B cell (primary cell): ENCODE measurements at regions not wholly inside any gene's neighbourhood (a gene's known extent, or its start where the extent isn't known, plus 50 kb on each side); places are given as distances from the start of the nearest gene placed in this dataset.

Experiments
- ATAC-seq: fragments of 200-7000 bp; cut with Tn5 transposase; one replicate; pipeline ENCODE4 v1.10.0; 2021; ENCODE audit warnings: low read depth, mild to moderate bottlenecking, moderate number of reproducible peaks, moderate library complexity
- CTCF ChIA-PET: fragments of 350-600 bp; sonication (Branson Sonifier 250); formaldehyde crosslinking; loops from one replicate; lab custom pipeline; 2021; ENCODE audit warnings: antibody characterized with exemption, inconsistent platforms; lab: Charles Lee
- POLR2A ChIA-PET: fragments of 350-600 bp; sonication (Branson Sonifier 250); formaldehyde crosslinking; loops from one replicate; lab custom pipeline; 2021; ENCODE audit warnings: antibody characterized with exemption; lab: Charles Lee
- DNase-seq: peaks from one replicate; pipeline ENCODE4 v3.0.0; 2013
- H2AFZ ChIP-seq: 2 replicates; pipeline ENCODE4 v1.6.1; 2012; ENCODE audit warnings: mild to moderate bottlenecking, low read depth, low read length; ENCODE audit not compliant: insufficient read depth, poor library complexity, severe bottlenecking
- H3K27ac ChIP-seq, 2 donors: 1 replicate in 1 of 2; 2 replicates in 1 of 2; pipeline ENCODE4 v1.5.1; 2012 to 2013; ENCODE audit warnings: low read length in 2 of 2, mild to moderate bottlenecking in 2 of 2, moderate library complexity in 1 of 2
- H3K27me3 ChIP-seq, 4 experiments: fragments of 200-600 bp in 1 of 4; sonication (generic) in 1 of 4; replicated peaks in 1 of 4; 1 replicate in 2 of 4; 2 replicates in 2 of 4; pipeline versions ENCODE4 v1.6.1 to v1.7.0; 2013 to 2016; ENCODE audit warnings: low read length in 3 of 4, mild to moderate bottlenecking in 2 of 4, mixed read lengths in 1 of 4, moderate library complexity in 1 of 4; ENCODE audit not compliant: insufficient read depth in 4 of 4, control insufficient read depth in 3 of 4; ENCODE audit errors: control extremely low read depth in 1 of 4
- H3K36me3 ChIP-seq, 2 experiments: replicated peaks in 1 of 2; 1 replicate in 1 of 2; 2 replicates in 1 of 2; pipeline versions ENCODE4 v1.6.1 to v1.7.1; 2013; ENCODE audit warnings: low read length in 1 of 2; ENCODE audit not compliant: insufficient read depth in 2 of 2, control insufficient read depth in 1 of 2; ENCODE audit errors: control extremely low read depth in 1 of 2, extremely low read depth in 1 of 2
- H3K4me1 ChIP-seq, 2 donors: fragments of 200-600 bp in 1 of 2; sonication (generic) in 1 of 2; 1 replicate in 1 of 2; 2 replicates in 1 of 2; pipeline versions ENCODE4 v1.5.1 to v1.6.1; 2013 to 2017; ENCODE audit warnings: low read length in 2 of 2; ENCODE audit not compliant: control insufficient read depth in 2 of 2, insufficient read depth in 2 of 2
- H3K4me2 ChIP-seq: replicated peaks from 2 replicates; pipeline ENCODE3; 2012; ENCODE audit warnings: mild to moderate bottlenecking, low read depth, low read length; ENCODE audit not compliant: poor library complexity, severe bottlenecking
- H3K4me3 ChIP-seq, 5 experiments: fragments of 200-600 bp in 1 of 5; sonication (generic) in 1 of 5; 1 replicate in 3 of 5; 2 replicates in 2 of 5; pipeline versions ENCODE4 v1.5.1 to v1.7.0; 2011 to 2016; ENCODE audit warnings: low read length in 4 of 5, mild to moderate bottlenecking in 4 of 5, low read depth in 2 of 5, control low read depth in 1 of 5, moderate library complexity in 1 of 5; ENCODE audit not compliant: insufficient read depth in 1 of 5; ENCODE audit errors: control extremely low read depth in 1 of 5, extremely low read depth in 1 of 5
- H3K79me2 ChIP-seq: fragments of 200-600 bp; sonication (generic); one replicate; pipeline ENCODE4 v1.6.0; 2016; ENCODE audit warnings: low read length; ENCODE audit not compliant: control insufficient read depth, insufficient read depth
- H3K9ac ChIP-seq: fragments of 200-600 bp; sonication (generic); 2 replicates; pipeline ENCODE4 v1.6.1; 2017; ENCODE audit warnings: mild to moderate bottlenecking, low read length, moderate library complexity
- H3K9me3 ChIP-seq, 3 donors: one replicate each; pipeline versions ENCODE4 v1.6.1 to v1.7.1; 2013; ENCODE audit warnings: low read length in 2 of 3; ENCODE audit not compliant: control insufficient read depth in 2 of 3, insufficient read depth in 1 of 3; ENCODE audit errors: control extremely low read depth in 1 of 3
- H4K20me1 ChIP-seq: 2 replicates; pipeline ENCODE4 v1.6.0; 2012; ENCODE audit warnings: mild to moderate bottlenecking, low read length; ENCODE audit not compliant: insufficient read depth, control insufficient read depth, poor library complexity, severe bottlenecking
- H3K27ac Mint-ChIP-seq: one replicate; pipeline ENCODE4 v1.8.0; 2021; ENCODE audit warnings: mixed read lengths
- H3K27me3 Mint-ChIP-seq: one replicate; pipeline ENCODE4 v1.8.0; 2021; ENCODE audit warnings: mixed read lengths
- H3K4me1 Mint-ChIP-seq: one replicate; pipeline ENCODE4 v1.8.0; 2021; ENCODE audit warnings: mixed read lengths
- H3K4me3 Mint-ChIP-seq: one replicate; pipeline ENCODE4 v1.8.0; 2021; ENCODE audit warnings: mixed read lengths
- H3K9me3 Mint-ChIP-seq: one replicate; pipeline ENCODE4 v1.8.0; 2022; ENCODE audit warnings: mixed read lengths; ENCODE audit not compliant: insufficient read depth
- CTCF ChIP-seq: fragments of 200-600 bp; IDR thresholded peaks from one replicate; pipeline ENCODE4 v1.8.0; 2022; ENCODE audit warnings: antibody characterized with exemption, mild to moderate bottlenecking
- EZH2 ChIP-seq: IDR thresholded peaks from 2 replicates; pipeline ENCODE4 v1.6.1; 2012; ENCODE audit warnings: borderline replicate concordance, low read depth, mild to moderate bottlenecking, moderate library complexity, low read length; ENCODE audit not compliant: insufficient read depth, poor library complexity, severe bottlenecking
- WGBS: methylation state at CpG from one replicate; pipeline ENCODE4 v1.1.5; 2013; ENCODE audit warnings: missing lambda C conversion rate; ENCODE audit not compliant: insufficient coverage; 5-methylcytosine and 5-hydroxymethylcytosine counted together
- intact Hi-C: fragments of 100-400 bp; cut with micrococcal nuclease; formaldehyde crosslinking; loops from one replicate; pipeline ENCODE4 v1.10.0; 2022

- no peak overlapping the region for H2AFZ ChIP-seq
- no peaks in the 10 kb centered on the region for H3K79me2 ChIP-seq
- no peaks in the 10 kb centered on the region for H3K9me3 ChIP-seq
- H3K27ac ChIP-seq = no peak overlapping the region
- ChIA-PET CTCF (no interaction called here), POLR2A (no interaction called here)
- H3K4me3 ChIP-seq = no peak overlapping the region
- ATAC-seq = no peak
- H3K36me3 ChIP-seq = no peaks in the 10 kb centered on the region
- no peaks in the 10 kb centered on the region for H3K4me1 ChIP-seq
- Mint-ChIP-seq H3K4me3 (no peak overlapping the region), H3K27ac (no peak overlapping the region), H3K27me3 (no peaks in the 10 kb centered on the region), H3K4me1 (no peaks in the 10 kb centered on the region), H3K9me3 (no peaks in the 10 kb centered on the region)
- WGBS = 33% methylated on average over 1 of the region's 2 CpGs
- no peak overlapping the region for H3K9ac ChIP-seq
- H3K4me2 ChIP-seq = no peak overlapping the region
- TF ChIP-seq EZH2 (no peak), CTCF (no peak)
- H3K27me3 ChIP-seq = no peaks in the 10 kb centered on the region
- H4K20me1 ChIP-seq = no peaks in the 10 kb centered on the region
- intact Hi-C loops = no loop called here
- DNase-seq = no peak
These were observed 313.2 kb downstream of the HDGFL1 start for GRCh38 chr6:22882581-22882980.

GRCh38 chr6:22883061-22883717, 313.8 kb downstream of the HDGFL1 start:
- Histone ChIP-seq H4K20me1 (no peaks in the 10 kb centered on the region), H2AFZ (no peak overlapping the region), H3K9me3 (no peaks in the 10 kb centered on the region), H3K36me3 (no peaks in the 10 kb centered on the region), H3K4me1 (no peaks in the 10 kb centered on the region), H3K79me2 (no peaks in the 10 kb centered on the region), H3K27me3 (no peaks in the 10 kb centered on the region), H3K9ac (no peak overlapping the region), H3K4me2 (no peak overlapping the region), H3K4me3 (no peak overlapping the region), H3K27ac (no peak overlapping the region)
- ChIA-PET CTCF (no interaction called here), POLR2A (no interaction called here)
- Mint-ChIP-seq H3K4me3 (no peak overlapping the region), H3K27me3 (no peaks in the 10 kb centered on the region), H3K4me1 (no peaks in the 10 kb centered on the region), H3K9me3 (no peaks in the 10 kb centered on the region), H3K27ac (no peak overlapping the region)
- WGBS = 40% methylated on average over 5 of the region's 7 CpGs
- intact Hi-C loops = no loop called here
- ATAC-seq (no peak), DNase-seq (no peak)
- no peak for TF ChIP-seq CTCF
- TF ChIP-seq EZH2 = no peak
